GM12878 (cell line): ENCODE measurements at regions not wholly inside any gene's neighbourhood (a gene's known extent, or its start where the extent isn't known, plus 50 kb on each side); places are given as distances from the start of the nearest gene placed in this dataset.

ENCODE experiments used
- ATAC-seq: fragments of 200-7000 bp; cut with Tn5 transposase; 3 replicates; pipeline ENCODE4 v1.9.1; 2020; ENCODE audit warnings: mild to moderate bottlenecking, moderate library complexity
- BruUV-seq: library from RNA; stranded (reverse); fragments of 400-500 nt; replicated peaks from 2 replicates; lab custom pipeline; 2021; lab: Mats Ljungman, UMichigan
- CTCF ChIA-PET: fragments of 300-600 bp; sonication (Branson Sonifier 250); formaldehyde crosslinking; extraction: SDS; loops from one replicate; lab custom pipeline; 2021; ENCODE audit warnings: inconsistent platforms; lab: Yijun Ruan, JAX
- POLR2A ChIA-PET: fragments of 350-600 bp; formaldehyde crosslinking; extraction: SDS; loops from one replicate; lab custom pipeline; 2021; ENCODE audit warnings: inconsistent platforms; lab: Charles Lee
- RAD21 ChIA-PET: fragments of 300-600 bp; sonication (Branson Sonifier 250); formaldehyde crosslinking; loops from one replicate; lab custom pipeline; 2023; ENCODE audit warnings: antibody characterized with exemption; ENCODE audit not compliant: unreplicated experiment; lab: Charles Lee
- SMC1A ChIA-PET: fragments of 300-600 bp; sonication (Branson Sonifier 250); formaldehyde crosslinking; loops from one replicate; lab custom pipeline; 2023; ENCODE audit not compliant: unreplicated experiment, uncharacterized antibody; lab: Charles Lee
- DNase-seq: peaks from one replicate; pipeline ENCODE4 v3.0.0-alpha.2; 2011; ENCODE audit warnings: low read depth, low spot score
- FAIRE-seq: peaks from 3 replicates; lab custom pipeline; 2011; peaks lifted over from hg19 to GRCh38; lab: Jason Lieb, UNC
- H2AFZ ChIP-seq: 2 replicates; pipeline ENCODE4 v1.6.0; 2011; ENCODE audit warnings: low read depth, low read length, control low read depth; ENCODE audit not compliant: control insufficient read depth
- H3K27ac ChIP-seq: 2 replicates; pipeline ENCODE4 v1.5.1; 2011; ENCODE audit warnings: control low read depth; ENCODE audit not compliant: control insufficient read depth, insufficient read depth
- H3K27me3 ChIP-seq, 2 experiments: replicated peaks in 1 of 2; 2 replicates each; pipeline versions ENCODE4 v1.6.0 to v1.6.1; 2011; ENCODE audit warnings: low read length in 1 of 2; ENCODE audit not compliant: control insufficient read depth in 2 of 2, insufficient read depth in 2 of 2
- H3K36me3 ChIP-seq, 2 experiments: 2 replicates each; pipeline ENCODE4 v1.5.1; 2011; ENCODE audit warnings: low read length in 1 of 2; ENCODE audit not compliant: control insufficient read depth in 2 of 2, insufficient read depth in 2 of 2
- H3K4me1 ChIP-seq: 2 replicates; pipeline ENCODE4 v1.6.1; 2011; ENCODE audit warnings: mild to moderate bottlenecking, low read length, moderate library complexity, mixed read lengths; ENCODE audit not compliant: control insufficient read depth, insufficient read depth
- H3K4me2 ChIP-seq: 2 replicates; pipeline ENCODE4 v1.6.0; 2011; ENCODE audit warnings: control low read depth; ENCODE audit not compliant: control insufficient read depth, insufficient read depth
- H3K4me3 ChIP-seq: fragments of 200-600 bp; sonication (generic); 2 replicates; pipeline ENCODE4 v1.5.1; 2016
- H3K79me2 ChIP-seq: 2 replicates; pipeline ENCODE4 v1.6.0; 2011; ENCODE audit warnings: low read length; ENCODE audit not compliant: control insufficient read depth, insufficient read depth
- H3K9ac ChIP-seq: 2 replicates; pipeline ENCODE4 v1.8.0; 2011; ENCODE audit warnings: low read length, control low read depth, mixed read lengths; ENCODE audit not compliant: control insufficient read depth, insufficient read depth
- H3K9me3 ChIP-seq: replicated peaks from 3 replicates; pipeline ENCODE4 v1.5.1; 2011; ENCODE audit warnings: mild to moderate bottlenecking, low read length; ENCODE audit not compliant: control insufficient read depth, insufficient read depth
- H4K20me1 ChIP-seq: 2 replicates; pipeline ENCODE4 v1.6.0; 2011; ENCODE audit not compliant: control insufficient read depth, insufficient read depth
- ATF7 ChIP-seq: fragments of 450-650 bp; IDR thresholded peaks from 2 replicates; pipeline ENCODE4 v1.6.1; 2016; ENCODE audit warnings: low read depth, mild to moderate bottlenecking
- BACH1 ChIP-seq: fragments of 450-650 bp; IDR thresholded peaks from 2 replicates; pipeline ENCODE4 v1.6.1; 2017; ENCODE audit warnings: mild to moderate bottlenecking, borderline replicate concordance
- BMI1 ChIP-seq: fragments of 450-650 bp; IDR thresholded peaks from 2 replicates; pipeline ENCODE4 v1.6.1; 2016; ENCODE audit warnings: mild to moderate bottlenecking, moderate library complexity, borderline replicate concordance
- BRCA1 ChIP-seq: IDR thresholded peaks from 2 replicates; pipeline ENCODE4 v1.6.1; 2011; ENCODE audit warnings: low read depth, low read length, improper control_type of control experiment
- CBFB ChIP-seq: IDR thresholded peaks from 2 replicates; pipeline ENCODE4 v1.6.1; 2016; ENCODE audit warnings: antibody characterized with exemption, low read depth
- IRF3 ChIP-seq: fragments of 450-650 bp; IDR thresholded peaks from 2 replicates; pipeline ENCODE4 v1.6.1; 2014; ENCODE audit warnings: mild to moderate bottlenecking
- SMAD1 ChIP-seq: fragments of 450-650 bp; IDR thresholded peaks from 2 replicates; pipeline ENCODE4 v1.6.1; 2018; ENCODE audit warnings: mild to moderate bottlenecking, low read depth; ENCODE audit not compliant: partially characterized antibody
- STAT1 ChIP-seq: fragments of 450-650 bp; conservative IDR thresholded peaks from 2 replicates; pipeline ENCODE4 v1.6.1; 2014; ENCODE audit warnings: antibody characterized with exemption, mild to moderate bottlenecking
- SUPT20H ChIP-seq: IDR thresholded peaks from 2 replicates; pipeline ENCODE4 v1.6.1; 2011; ENCODE audit warnings: low read depth, mild to moderate bottlenecking, low read length, moderate library complexity, borderline replicate concordance; ENCODE audit not compliant: control insufficient read depth
- YBX1 ChIP-seq: fragments of 450-650 bp; IDR thresholded peaks from 2 replicates; pipeline ENCODE4 v1.6.1; 2016; ENCODE audit warnings: antibody characterized with exemption
- ZBTB40 ChIP-seq: fragments of 450-650 bp; IDR thresholded peaks from 2 replicates; pipeline ENCODE4 v1.6.1; 2016; ENCODE audit warnings: mild to moderate bottlenecking, moderate library complexity, borderline replicate concordance
- WGBS: methylation state at CpG from one replicate; pipeline ENCODE4 v1.1.6; 2016; ENCODE audit warnings: low lambda C conversion rate; ENCODE audit not compliant: insufficient replicate concordance, insufficient coverage; ENCODE audit errors: missing lambda C conversion rate; 5-methylcytosine and 5-hydroxymethylcytosine counted together
- in situ Hi-C: fragments of 300-500 bp; cut with MboI; formaldehyde crosslinking; loops from 9 replicates; pipeline ENCODE4 v1.14.3; 2018; ENCODE audit warnings: mixed read lengths
- intact Hi-C: fragments of 100-400 bp; cut with micrococcal nuclease; formaldehyde crosslinking; loops from one replicate; pipeline ENCODE4 v1.14.2; 2022; ENCODE audit not compliant: unreplicated experiment
- TF ChIP-seq, protein P1 (sequence below): fragments of 450-650 bp; IDR thresholded peaks from 2 replicates; pipeline ENCODE4 v1.6.1; 2017; ENCODE audit warnings: mild to moderate bottlenecking

- TF ChIP-seq BRCA1: no peak
- TF ChIP-seq SUPT20H: no peak
- no peak for TF ChIP-seq BMI1
- TF ChIP-seq, protein P1, sequence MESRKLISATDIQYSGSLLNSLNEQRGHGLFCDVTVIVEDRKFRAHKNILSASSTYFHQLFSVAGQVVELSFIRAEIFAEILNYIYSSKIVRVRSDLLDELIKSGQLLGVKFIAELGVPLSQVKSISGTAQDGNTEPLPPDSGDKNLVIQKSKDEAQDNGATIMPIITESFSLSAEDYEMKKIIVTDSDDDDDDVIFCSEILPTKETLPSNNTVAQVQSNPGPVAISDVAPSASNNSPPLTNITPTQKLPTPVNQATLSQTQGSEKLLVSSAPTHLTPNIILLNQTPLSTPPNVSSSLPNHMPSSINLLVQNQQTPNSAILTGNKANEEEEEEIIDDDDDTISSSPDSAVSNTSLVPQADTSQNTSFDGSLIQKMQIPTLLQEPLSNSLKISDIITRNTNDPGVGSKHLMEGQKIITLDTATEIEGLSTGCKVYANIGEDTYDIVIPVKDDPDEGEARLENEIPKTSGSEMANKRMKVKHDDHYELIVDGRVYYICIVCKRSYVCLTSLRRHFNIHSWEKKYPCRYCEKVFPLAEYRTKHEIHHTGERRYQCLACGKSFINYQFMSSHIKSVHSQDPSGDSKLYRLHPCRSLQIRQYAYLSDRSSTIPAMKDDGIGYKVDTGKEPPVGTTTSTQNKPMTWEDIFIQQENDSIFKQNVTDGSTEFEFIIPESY: no peak
- no peak for TF ChIP-seq ATF7
- no peak for TF ChIP-seq SMAD1
- TF ChIP-seq YBX1: no peak
Observed at GRCh38 chr9:115957585-115957984, 196.0 kb upstream of the PAPPA start (continued).

DNA sequence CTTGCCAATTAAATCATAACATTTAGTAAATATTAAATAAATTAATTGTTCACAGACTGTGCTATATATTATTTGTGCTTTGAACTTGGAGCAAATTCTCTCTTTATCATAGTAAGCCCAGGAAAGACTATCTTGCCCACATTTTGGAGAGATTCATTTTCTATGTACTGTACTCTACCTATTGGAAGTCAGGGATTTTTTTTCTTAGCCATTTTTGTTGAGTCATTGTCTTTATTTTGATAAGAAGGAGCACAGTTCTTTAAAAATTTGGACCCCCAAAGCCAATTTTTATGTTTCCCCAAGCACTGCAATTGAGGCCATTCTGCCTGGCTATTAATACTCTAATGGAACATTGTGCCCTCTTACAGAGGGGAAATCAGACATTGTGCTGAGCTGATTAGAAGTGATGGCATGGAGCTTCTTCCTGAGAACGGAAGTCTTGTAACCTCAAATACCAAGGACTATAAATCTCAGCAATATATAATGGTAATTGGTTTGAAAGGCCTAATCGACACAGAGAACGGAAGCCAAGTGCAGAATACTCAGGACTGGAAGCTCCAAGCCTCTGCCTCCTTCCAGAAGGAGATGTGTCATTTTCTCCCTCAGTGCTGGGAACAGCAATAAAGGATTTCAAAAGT is 188.8 kb upstream of the PAPPA start:
- in situ Hi-C loops: no loop called here
- no peaks in the 10 kb centered on the region for H3K9me3 ChIP-seq
- H3K4me3 ChIP-seq: no peak overlapping the region
- ATAC-seq (no peak), FAIRE-seq (no peak), DNase-seq (no peak)
- no peaks in the 10 kb centered on the region for H4K20me1 ChIP-seq
- no peak overlapping the region for H3K4me2 ChIP-seq
- intact Hi-C loops: no loop called here
- ChIA-PET POLR2A (no interaction called here), CTCF (no interaction called here), SMC1A (interaction anchor here (1.2 kb wide), 1 partner anchor 11 kb away, joined by 3 read pairs; no protein-coding TSS in a partner anchor)
- H3K27ac ChIP-seq: no peak overlapping the region
- TF ChIP-seq CBFB (no peak), STAT1 (no peak), ZBTB40 (no peak), IRF3 (no peak), BACH1 (no peak)
- TF ChIP-seq, all 136 proteins: peak for 0
- no TSS peak for BruUV-seq
- H3K36me3 ChIP-seq: no peaks in the 10 kb centered on the region
- H3K27me3 ChIP-seq: no peaks in the 10 kb centered on the region
- H2AFZ ChIP-seq: no peak overlapping the region
- RAD21 ChIA-PET: no interaction called here
- H3K79me2 ChIP-seq: no peaks in the 10 kb centered on the region
- 0% methylated on average over 3 of the region's 3 CpGs for WGBS
- no peaks in the 10 kb centered on the region for H3K4me1 ChIP-seq
- H3K9ac ChIP-seq: no peak overlapping the region
